HL-60 (cell line): ENCODE measurements at regions not wholly inside any gene's neighbourhood (a gene's known extent, or its start where the extent isn't known, plus 50 kb on each side); places are given as distances from the start of the nearest gene placed in this dataset.
"Not testable (repeated sequence)": the region's sequence is repeated elsewhere in the genome, so short reads cannot be mapped to it uniquely, and the experiment has no call there.

Experiments used
- CTCF ChIP-seq: IDR thresholded peaks from one replicate; pipeline ENCODE4 v1.5.1; 2011; ENCODE audit warnings: low read length, control low read depth, inconsistent platforms; ENCODE audit not compliant: insufficient read depth
- GABPA ChIP-seq: IDR thresholded peaks from 2 replicates; pipeline ENCODE4 v1.6.1; 2012; ENCODE audit warnings: low read depth
- POLR2AphosphoS5 ChIP-seq: IDR thresholded peaks from 2 replicates; pipeline ENCODE4 v1.6.1; 2012; ENCODE audit warnings: low read depth

- TF ChIP-seq CTCF, POLR2AphosphoS5, GABPA: not testable (repeated sequence)
Observed at GRCh38 chr14:43698561-43699284, 808.4 kb downstream of the FSCB start.
